ENCODE measurements at regions not wholly inside any gene's neighbourhood (a gene's known extent, or its start where the extent isn't known, plus 50 kb on each side); places are given as distances from the start of the nearest gene placed in this dataset.

GRCh38 chr21:15277466-15277865 lies 212.7 kb upstream of the NRIP1 start:
- TF ChIP-seq EZH2 (IDR thresholded peaks at IDR 0.05) (no peak), POLR2AphosphoS5 (IDR thresholded peaks at IDR 0.05; ENCODE audit: borderline replicate concordance, low read depth, low read length) (no peak)

Data from SK-N-MC (cell line).